H1 (cell line): ENCODE measurements at regions not wholly inside any gene's neighbourhood (a gene's known extent, or its start where the extent isn't known, plus 50 kb on each side); places are given as distances from the start of the nearest gene placed in this dataset.
A peak's percentile ranks its signal among the peaks of the same experiment; 100 is the strongest.

Source experiments
- CTCF ChIA-PET: fragments of 300-600 bp; sonication (Branson Sonifier 250); formaldehyde crosslinking; loops from one replicate; lab custom pipeline; 2021; ENCODE audit not compliant: partially characterized antibody; lab: Charles Lee
- POLR2A ChIA-PET: fragments of 300-600 bp; sonication (Branson Sonifier 250); formaldehyde crosslinking; loops from one replicate; lab custom pipeline; 2021; ENCODE audit warnings: inconsistent platforms; ENCODE audit not compliant: partially characterized antibody; lab: Charles Lee
- DNase-seq, 2 experiments: peaks; one replicate each; pipeline versions ENCODE4 v3.0.0 to v3.0.0-alpha.2; 2010 to 2022; ENCODE audit warnings: low spot score in 2 of 2, low read depth in 1 of 2, mixed read lengths in 1 of 2
- FAIRE-seq: peaks from 2 replicates; lab custom pipeline; 2011; peaks lifted over from hg19 to GRCh38; lab: Jason Lieb, UNC
- H2AFZ ChIP-seq: 2 replicates; pipeline ENCODE4 v1.8.1; 2012; ENCODE audit warnings: low read length, inconsistent platforms
- H2AK5ac ChIP-seq: 2 replicates; pipeline ENCODE4 v1.6.1; 2013; ENCODE audit warnings: low read depth, low read length
- H2BK120ac ChIP-seq: replicated peaks from 2 replicates; pipeline ENCODE3; 2013; ENCODE audit warnings: low read depth, low read length, inconsistent platforms
- H2BK12ac ChIP-seq: 2 replicates; pipeline ENCODE4 v1.6.1; 2013; ENCODE audit warnings: low read depth, low read length
- H2BK15ac ChIP-seq: 2 replicates; pipeline ENCODE4 v1.6.1; 2013; ENCODE audit warnings: low read length
- H2BK20ac ChIP-seq: 2 replicates; pipeline ENCODE4 v1.6.1; 2013; ENCODE audit warnings: low read length
- H2BK5ac ChIP-seq: 2 replicates; pipeline ENCODE4 v1.6.1; 2013; ENCODE audit warnings: low read depth, low read length
- H3K14ac ChIP-seq: 2 replicates; pipeline ENCODE4 v1.6.1; 2013; ENCODE audit warnings: inconsistent platforms; ENCODE audit not compliant: insufficient read length
- H3K18ac ChIP-seq: 2 replicates; pipeline ENCODE4 v1.6.1; 2013; ENCODE audit warnings: low read length; ENCODE audit errors: extremely low read depth
- H3K23ac ChIP-seq: 2 replicates; pipeline ENCODE4 v1.6.1; 2013; ENCODE audit warnings: inconsistent platforms; ENCODE audit not compliant: insufficient read length
- H3K23me2 ChIP-seq: 2 replicates; pipeline ENCODE4 v1.6.1; 2013; ENCODE audit warnings: low read depth, low read length
- H3K27ac ChIP-seq: 2 replicates; pipeline ENCODE4 v1.6.1; 2011; ENCODE audit warnings: low read depth, low read length, inconsistent platforms
- H3K27me3 ChIP-seq, 4 experiments: replicated peaks in 1 of 4; 1 replicate in 1 of 4; 2 replicates in 3 of 4; pipeline versions ENCODE4 v1.6.1 to v1.8.1; 2011 to 2013; ENCODE audit warnings: low read length in 3 of 4, mild to moderate bottlenecking in 3 of 4, inconsistent platforms in 2 of 4, mixed read lengths in 2 of 4, moderate library complexity in 1 of 4; ENCODE audit not compliant: control insufficient read depth in 3 of 4, insufficient read depth in 3 of 4; ENCODE audit errors: extremely low read depth in 1 of 4
- H3K36me3 ChIP-seq, 4 experiments: 2 replicates each; pipeline versions ENCODE4 v1.6.1 to v1.8.1; 2011 to 2013; ENCODE audit warnings: mild to moderate bottlenecking in 4 of 4, low read length in 3 of 4, moderate library complexity in 2 of 4, control low read depth in 1 of 4, inconsistent platforms in 1 of 4; ENCODE audit not compliant: insufficient read depth in 4 of 4, control insufficient read depth in 2 of 4
- H3K4ac ChIP-seq: replicated peaks from 2 replicates; pipeline ENCODE3; 2013; ENCODE audit warnings: low read length, low read depth, mixed read lengths, inconsistent platforms; ENCODE audit not compliant: insufficient read length
- H3K4me1 ChIP-seq, 4 experiments: replicated peaks in 1 of 4; 1 replicate in 1 of 4; 2 replicates in 3 of 4; pipeline versions ENCODE4 v1.6.1 to v1.8.1; 2011 to 2013; ENCODE audit warnings: low read length in 3 of 4, inconsistent platforms in 2 of 4, mixed read lengths in 1 of 4; ENCODE audit not compliant: insufficient read depth in 4 of 4, control insufficient read depth in 3 of 4
- H3K4me2 ChIP-seq, 2 experiments: 2 replicates each; pipeline versions ENCODE4 v1.6.1 to v1.8.1; 2011 to 2013; ENCODE audit warnings: low read depth in 2 of 2, low read length in 2 of 2, control low read depth in 1 of 2, inconsistent platforms in 1 of 2, mild to moderate bottlenecking in 1 of 2; ENCODE audit not compliant: insufficient read depth in 1 of 2
- H3K4me3 ChIP-seq, 4 experiments: fragments of 200-600, 300-600 bp in 1 of 4; sonication (generic), shearing (Covaris generic), sonication (Bioruptor Twin) in 1 of 4; 2 replicates each; pipeline versions ENCODE4 v1.5.1 to v1.8.1; 2011 to 2016; ENCODE audit warnings: low read length in 4 of 4, low read depth in 3 of 4, control low read depth in 2 of 4, inconsistent platforms in 2 of 4, mild to moderate bottlenecking in 2 of 4, mixed read lengths in 1 of 4, moderate library complexity in 1 of 4; ENCODE audit not compliant: insufficient read depth in 2 of 4; ENCODE audit errors: extremely low read depth in 1 of 4
- H3K56ac ChIP-seq: replicated peaks from 2 replicates; pipeline ENCODE3; 2013; ENCODE audit warnings: low read depth, mild to moderate bottlenecking, mixed read lengths, low read length, inconsistent platforms; ENCODE audit not compliant: insufficient read length
- H3K79me1 ChIP-seq: 2 replicates; pipeline ENCODE4 v1.6.1; 2013; ENCODE audit warnings: low read depth, low read length, control low read depth
- H3K79me2 ChIP-seq, 2 experiments: 2 replicates each; pipeline versions ENCODE4 v1.6.1 to v1.8.1; 2012 to 2013; ENCODE audit warnings: low read length in 2 of 2, mild to moderate bottlenecking in 2 of 2, inconsistent platforms in 1 of 2; ENCODE audit not compliant: insufficient read depth in 2 of 2, control insufficient read depth in 1 of 2
- H3K9ac ChIP-seq, 4 experiments: replicated peaks in 1 of 4; 1 replicate in 1 of 4; 2 replicates in 3 of 4; pipeline versions ENCODE4 v1.6.1 to v1.8.1; 2011 to 2013; ENCODE audit warnings: low read depth in 3 of 4, low read length in 3 of 4, control low read depth in 2 of 4, mild to moderate bottlenecking in 2 of 4, moderate library complexity in 2 of 4, inconsistent platforms in 1 of 4; ENCODE audit errors: extremely low read depth in 1 of 4
- H3K9me3 ChIP-seq, 2 experiments: 2 replicates each; pipeline versions ENCODE4 v1.6.1 to v1.8.1; 2012 to 2013; ENCODE audit warnings: mild to moderate bottlenecking in 2 of 2, moderate library complexity in 2 of 2, control low read depth in 1 of 2, inconsistent platforms in 1 of 2, low read depth in 1 of 2, low read length in 1 of 2, mixed read lengths in 1 of 2; ENCODE audit not compliant: insufficient read depth in 2 of 2
- H4K20me1 ChIP-seq, 2 experiments: replicated peaks in 1 of 2; 2 replicates each; pipeline versions ENCODE3 to v1.8.1; 2011 to 2013; ENCODE audit warnings: inconsistent platforms in 2 of 2, low read length in 2 of 2, mild to moderate bottlenecking in 1 of 2; ENCODE audit not compliant: insufficient read depth in 2 of 2, control insufficient read depth in 1 of 2
- H4K5ac ChIP-seq: 2 replicates; pipeline ENCODE4 v1.6.1; 2013; ENCODE audit warnings: low read length, low read depth, mixed read lengths, inconsistent platforms; ENCODE audit not compliant: insufficient read length
- H4K8ac ChIP-seq: 2 replicates; pipeline ENCODE4 v1.8.0; 2013; ENCODE audit warnings: mild to moderate bottlenecking, moderate library complexity, low read length, inconsistent platforms; ENCODE audit not compliant: insufficient read depth; ENCODE audit errors: extremely low read depth
- H4K91ac ChIP-seq: replicated peaks from 2 replicates; pipeline ENCODE3; 2013; ENCODE audit warnings: low read length, mixed read lengths, inconsistent platforms; ENCODE audit not compliant: insufficient read length
- ATF3 ChIP-seq: IDR thresholded peaks from 2 replicates; pipeline ENCODE4 v1.6.1; 2011; ENCODE audit warnings: low read depth, mild to moderate bottlenecking, low read length; ENCODE audit not compliant: insufficient read depth
- BACH1 ChIP-seq: IDR thresholded peaks from 2 replicates; pipeline ENCODE4 v1.6.1; 2012; ENCODE audit warnings: low read length, improper control_type of control experiment
- CTBP2 ChIP-seq: IDR thresholded peaks from 2 replicates; pipeline ENCODE4 v1.7.0; 2011; ENCODE audit warnings: borderline replicate concordance, mild to moderate bottlenecking, moderate library complexity, mixed read lengths, low read length; ENCODE audit not compliant: insufficient read depth, insufficient read length
- EGR1 ChIP-seq: IDR thresholded peaks from 2 replicates; pipeline ENCODE4 v1.6.1; 2011; ENCODE audit warnings: low read depth, low read length, borderline replicate concordance
- NANOG ChIP-seq: IDR thresholded peaks from 2 replicates; pipeline ENCODE4 v1.6.1; 2011; ENCODE audit warnings: low read length, low read depth, mild to moderate bottlenecking, inconsistent platforms; ENCODE audit not compliant: insufficient read depth, poor library complexity, severe bottlenecking
- RXRA ChIP-seq: IDR thresholded peaks from 2 replicates; pipeline ENCODE4 v1.6.1; 2011; ENCODE audit warnings: low read depth, mild to moderate bottlenecking, low read length, moderate library complexity; ENCODE audit not compliant: insufficient read depth
- TAF1 ChIP-seq: IDR thresholded peaks from 2 replicates; pipeline ENCODE4 v1.6.1; 2011; ENCODE audit warnings: mild to moderate bottlenecking, low read depth, low read length
- WGBS, 2 experiments: shearing (Covaris generic) in 1 of 2; methylation state at CpG; one replicate each; pipeline versions ENCODE4 v1.1.6 to v1.1.7; 2013 to 2015; ENCODE audit warnings: low lambda C conversion rate in 2 of 2, mixed read lengths in 2 of 2, inconsistent platforms in 1 of 2, low coverage in 1 of 2, missing lambda C conversion rate in 1 of 2; ENCODE audit not compliant: insufficient replicate concordance in 2 of 2, insufficient coverage in 1 of 2, insufficient read length in 1 of 2; ENCODE audit errors: extremely low coverage in 1 of 2, missing lambda C conversion rate in 1 of 2; 5-methylcytosine and 5-hydroxymethylcytosine counted together

GRCh38 chr12:75725521-75726111, 214.2 kb upstream of the KRR1 start:
- 83% methylated on average over 3 of the region's 3 CpGs; no CpG with 5 or more reads in 1 of the 2 experiments for WGBS, 2 experiments
- FAIRE-seq (no peak), DNase-seq (no peak)
- Histone ChIP-seq H3K4me2 (no peak overlapping the region), H2BK5ac (no peak overlapping the region), H3K4me3 (no peak overlapping the region), H2BK15ac (no peak overlapping the region), H2AK5ac (no peak overlapping the region), H3K18ac (no peak overlapping the region), H3K23me2 (no peaks in the 10 kb centered on the region), H2BK20ac (no peak overlapping the region), H4K5ac (no peak overlapping the region), H3K23ac (no peak overlapping the region), H3K79me2 (no peaks in the 10 kb centered on the region), H2BK120ac (no peak overlapping the region), H3K9ac (no peak overlapping the region), H2AFZ (no peak overlapping the region), H3K36me3 (no peaks in the 10 kb centered on the region), H3K9me3 (no peaks in the 10 kb centered on the region), H3K27ac (no peak overlapping the region), H3K27me3 (no peaks in the 10 kb centered on the region), H3K4ac (no peak overlapping the region), H4K8ac (no peak overlapping the region), H3K14ac (no peak overlapping the region), H3K56ac (no peak overlapping the region), H2BK12ac (peak overlapping the region; percentile 50; the same call in 1 of the 2 replicates), H3K4me1 (peaks cover 4 to 15% (median 8%) of the 10 kb centered on the region in 4 experiments; a peak in 4 of 7 replicates), H3K79me1 (no peaks in the 10 kb centered on the region), H4K91ac (no peak overlapping the region), H4K20me1 (no peaks in the 10 kb centered on the region)
- POLR2A ChIA-PET: no interaction called here
- TF ChIP-seq BACH1: no peak
- no peak for TF ChIP-seq TAF1
- TF ChIP-seq ATF3: no peak
- TF ChIP-seq EGR1: no peak
- no peak for TF ChIP-seq CTBP2
- no peak for TF ChIP-seq RXRA
- TF ChIP-seq NANOG: no peak
- CTCF ChIA-PET: interaction anchor here (1.1 kb wide), 1 partner anchor 12 kb away, joined by 6 read pairs; no protein-coding TSS in a partner anchor
